ENCODE measurements at regions not wholly inside any gene's neighbourhood (a gene's known extent, or its start where the extent isn't known, plus 50 kb on each side); places are given as distances from the start of the nearest gene placed in this dataset.

DNA sequence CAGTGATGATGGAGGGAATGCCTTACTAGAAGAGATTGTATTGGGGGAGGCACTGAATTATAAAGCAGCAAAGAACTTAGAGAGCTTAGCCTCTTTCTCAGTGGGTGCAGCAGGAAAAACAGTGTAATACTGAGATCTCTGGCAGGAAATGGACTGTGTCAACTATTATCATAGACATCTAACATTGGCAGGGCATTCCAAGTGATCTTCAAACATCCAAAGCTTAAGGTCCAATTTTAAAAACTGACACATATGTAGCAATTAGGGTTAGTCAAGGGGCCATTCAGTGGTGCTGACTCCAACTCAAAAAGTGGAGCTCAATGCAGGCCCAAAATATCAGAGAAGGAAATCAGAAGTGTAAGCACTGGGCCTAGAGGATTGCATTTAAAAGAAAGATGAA, 106.6 kb upstream of the DDX18 start:
- Histone ChIP-seq H3K9ac (ENCODE audit: low read length in 5 of 5) (no peak overlapping the region), H3K9me3 (ENCODE audit: control insufficient read depth in 5 of 5, low read length in 5 of 5) (peaks cover 0 to 11% (median 5%) of the 10 kb centered on the region in 5 donors), H3K27me3 (ENCODE audit: control insufficient read depth in 5 of 5, insufficient read depth in 4 of 5, low read length in 5 of 5) (no peaks in the 10 kb centered on the region), H3K27ac (ENCODE audit: low read depth, low read length) (no peak overlapping the region), H3K36me3 (ENCODE audit: control insufficient read depth in 5 of 5, insufficient read depth in 5 of 5, low read length in 5 of 5) (no peaks in the 10 kb centered on the region), H3K4me3 (ENCODE audit: low read depth in 1 of 5, low read length in 5 of 5) (no peak overlapping the region), H3K4me1 (ENCODE audit: control insufficient read depth in 5 of 5, insufficient read depth in 5 of 5, low read length in 5 of 5) (no peaks in the 10 kb centered on the region)

DNA sequence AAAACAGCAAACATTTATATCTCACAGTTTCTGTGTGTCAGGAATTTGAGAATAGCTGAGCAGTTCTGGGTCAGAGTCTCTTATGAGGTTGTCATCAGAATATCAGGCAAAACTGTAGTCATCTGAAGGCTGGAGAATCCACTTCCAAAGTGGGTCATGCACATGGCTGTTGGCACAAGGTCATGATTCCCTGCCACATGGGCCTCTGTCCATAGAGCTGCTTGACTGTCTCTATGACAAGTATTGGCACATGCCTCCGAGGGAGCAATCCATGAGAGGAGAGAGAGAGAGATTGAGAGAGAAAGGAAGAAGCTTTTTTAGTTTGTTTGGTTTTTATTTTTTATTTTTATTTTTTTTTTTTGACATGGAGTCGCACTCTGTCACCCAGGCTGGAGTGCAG, 101.8 kb upstream of the DDX18 start:
- no peak overlapping the region for H3K4me3 ChIP-seq (ENCODE audit: low read depth in 1 of 5, low read length in 5 of 5)
- no peaks in the 10 kb centered on the region for H3K36me3 ChIP-seq (ENCODE audit: control insufficient read depth in 5 of 5, insufficient read depth in 5 of 5, low read length in 5 of 5)
- no peak overlapping the region for H3K27ac ChIP-seq (ENCODE audit: low read depth, low read length)
- H3K9ac ChIP-seq (ENCODE audit: low read length in 5 of 5), result no peak overlapping the region
- no peaks in the 10 kb centered on the region for H3K4me1 ChIP-seq (ENCODE audit: control insufficient read depth in 5 of 5, insufficient read depth in 5 of 5, low read length in 5 of 5)
- H3K9me3 ChIP-seq (ENCODE audit: control insufficient read depth in 5 of 5, low read length in 5 of 5), result peaks cover 0 to 8% (median 5%) of the 10 kb centered on the region in 5 donors
- peaks cover 0 to 3% (median 0%) of the 10 kb centered on the region in 5 donors for H3K27me3 ChIP-seq (ENCODE audit: control insufficient read depth in 5 of 5, insufficient read depth in 4 of 5, low read length in 5 of 5)

DNA sequence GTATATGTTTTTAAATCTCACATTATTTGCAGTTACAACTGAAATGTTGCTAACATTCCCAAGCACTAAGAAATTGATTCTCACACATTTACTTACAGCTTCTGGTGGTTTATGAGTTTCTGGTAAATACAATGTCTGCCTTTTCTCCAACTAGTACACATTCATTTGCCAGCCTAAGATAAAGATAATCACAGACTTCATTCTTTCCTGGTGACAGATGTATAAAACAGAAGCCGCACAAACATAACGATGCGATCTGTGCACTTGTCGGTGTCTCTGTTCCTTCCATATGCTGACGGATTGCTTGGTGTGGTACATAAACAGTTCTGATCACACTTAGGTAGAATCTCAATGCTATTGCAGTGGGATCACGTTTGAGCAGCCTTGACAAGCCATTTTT, 100.4 kb upstream of the DDX18 start:
- peaks cover 0 to 8% (median 5%) of the 10 kb centered on the region in 5 donors for H3K9me3 ChIP-seq (ENCODE audit: control insufficient read depth in 5 of 5, low read length in 5 of 5)
- no peaks in the 10 kb centered on the region for H3K36me3 ChIP-seq (ENCODE audit: control insufficient read depth in 5 of 5, insufficient read depth in 5 of 5, low read length in 5 of 5)
- no peaks in the 10 kb centered on the region for H3K4me1 ChIP-seq (ENCODE audit: control insufficient read depth in 5 of 5, insufficient read depth in 5 of 5, low read length in 5 of 5)
- H3K9ac ChIP-seq (ENCODE audit: low read length in 5 of 5), result no peak overlapping the region
- H3K4me3 ChIP-seq (ENCODE audit: low read depth in 1 of 5, low read length in 5 of 5), result no peak overlapping the region
- no peak overlapping the region for H3K27ac ChIP-seq (ENCODE audit: low read depth, low read length)
- H3K27me3 ChIP-seq (ENCODE audit: control insufficient read depth in 5 of 5, insufficient read depth in 4 of 5, low read length in 5 of 5), result peaks cover 0 to 3% (median 0%) of the 10 kb centered on the region in 5 donors

DNA sequence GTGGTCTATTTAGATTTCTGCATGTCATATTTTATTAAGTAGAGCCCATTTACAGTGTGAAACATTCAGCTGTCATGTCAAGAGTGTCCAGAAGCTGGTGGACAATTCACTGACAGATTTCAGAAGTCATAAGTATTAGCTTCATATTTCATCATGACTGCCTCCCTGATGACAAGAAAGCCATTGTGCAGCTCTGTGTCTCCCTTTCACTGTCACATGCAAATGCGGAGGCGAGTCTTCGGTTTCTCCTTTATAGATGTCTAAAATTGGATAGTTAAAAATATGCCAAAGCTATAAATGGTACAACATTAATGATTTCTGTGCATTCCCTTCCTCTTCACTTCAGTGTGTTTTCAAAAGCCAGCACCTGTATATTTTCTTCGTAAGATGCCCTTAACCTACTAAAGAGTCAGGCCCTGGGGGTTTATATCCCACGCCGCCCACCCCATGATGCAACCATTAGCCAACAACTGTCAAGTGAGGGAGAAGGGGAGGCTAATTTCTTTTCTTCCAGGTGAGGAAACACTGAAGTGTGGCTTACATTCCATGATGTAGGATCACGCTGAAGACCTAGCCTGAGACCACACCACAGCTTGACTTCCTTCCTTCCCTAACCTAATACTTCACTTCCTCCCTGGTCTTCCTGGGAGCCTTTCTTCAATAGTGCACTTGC, 99.6 kb upstream of the DDX18 start:
- H3K4me3 ChIP-seq (ENCODE audit: low read depth in 1 of 5, low read length in 5 of 5), result no peak overlapping the region

DNA sequence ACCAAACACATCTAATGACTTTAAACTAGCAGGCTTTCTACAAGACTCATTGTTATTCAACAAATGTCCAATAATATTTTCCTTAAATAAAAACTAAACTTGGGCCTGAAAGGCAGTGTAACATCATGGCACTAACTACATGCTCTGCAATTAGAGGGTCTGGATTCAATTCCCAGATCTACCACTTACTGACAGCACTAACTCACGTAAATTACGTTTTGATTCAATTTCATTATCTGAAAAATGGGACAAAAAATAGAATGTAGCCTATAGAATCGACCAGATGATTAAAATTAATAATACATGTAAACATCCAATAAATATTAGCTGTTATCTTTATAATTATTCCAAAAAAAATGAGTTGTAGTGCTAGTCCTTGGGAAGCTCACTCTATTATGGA, 98.0 kb upstream of the DDX18 start:
- H3K27me3 ChIP-seq (ENCODE audit: control insufficient read depth in 5 of 5, insufficient read depth in 4 of 5, low read length in 5 of 5), result peaks cover 0 to 3% (median 0%) of the 10 kb centered on the region in 5 donors
- no peak overlapping the region for H3K4me3 ChIP-seq (ENCODE audit: low read depth in 1 of 5, low read length in 5 of 5)
- no peak overlapping the region for H3K9ac ChIP-seq (ENCODE audit: low read length in 5 of 5)
- no peak overlapping the region for H3K27ac ChIP-seq (ENCODE audit: low read depth, low read length)
- H3K4me1 ChIP-seq (ENCODE audit: control insufficient read depth in 5 of 5, insufficient read depth in 5 of 5, low read length in 5 of 5), result no peaks in the 10 kb centered on the region
- H3K36me3 ChIP-seq (ENCODE audit: control insufficient read depth in 5 of 5, insufficient read depth in 5 of 5, low read length in 5 of 5), result no peaks in the 10 kb centered on the region
- peaks cover 0 to 8% (median 5%) of the 10 kb centered on the region in 5 donors for H3K9me3 ChIP-seq (ENCODE audit: control insufficient read depth in 5 of 5, low read length in 5 of 5)

More for the DNA sequence above, 99.6 kb upstream of the DDX18 start:
- Histone ChIP-seq H3K36me3 (ENCODE audit: control insufficient read depth in 5 of 5, insufficient read depth in 5 of 5, low read length in 5 of 5) (no peaks in the 10 kb centered on the region), H3K4me1 (ENCODE audit: control insufficient read depth in 5 of 5, insufficient read depth in 5 of 5, low read length in 5 of 5) (no peaks in the 10 kb centered on the region), H3K9ac (ENCODE audit: low read length in 5 of 5) (no peak overlapping the region), H3K9me3 (ENCODE audit: control insufficient read depth in 5 of 5, low read length in 5 of 5) (peaks cover 0 to 8% (median 5%) of the 10 kb centered on the region in 5 donors), H3K27me3 (ENCODE audit: control insufficient read depth in 5 of 5, insufficient read depth in 4 of 5, low read length in 5 of 5) (peaks cover 0 to 3% (median 0%) of the 10 kb centered on the region in 5 donors), H3K27ac (ENCODE audit: low read depth, low read length) (no peak overlapping the region)

DNA sequence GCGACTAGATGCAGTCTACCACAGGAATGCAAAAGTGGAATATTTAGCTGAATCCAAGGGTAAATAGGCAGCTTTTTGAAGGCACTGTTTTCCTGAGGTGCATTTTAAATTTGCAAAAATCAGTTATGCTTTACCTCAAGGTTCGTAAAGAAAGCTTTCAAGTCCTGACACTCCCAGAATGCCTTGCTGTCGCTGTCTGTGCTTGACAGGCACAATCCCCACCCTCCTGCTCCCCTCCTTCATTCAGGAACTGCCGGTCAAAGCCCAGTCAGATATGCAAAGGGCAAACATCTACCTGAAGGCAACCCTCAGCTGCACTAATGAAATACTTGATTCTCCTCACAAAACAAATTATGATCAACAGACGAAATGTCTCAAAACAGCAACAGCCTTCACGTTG, 97.4 kb upstream of the DDX18 start:
- H3K9me3 ChIP-seq (ENCODE audit: control insufficient read depth in 5 of 5, low read length in 5 of 5), result peaks cover 0 to 5% (median 3%) of the 10 kb centered on the region in 5 donors
- no peak overlapping the region for H3K27ac ChIP-seq (ENCODE audit: low read depth, low read length)
- H3K4me3 ChIP-seq (ENCODE audit: low read depth in 1 of 5, low read length in 5 of 5), result no peak overlapping the region
- no peak overlapping the region for H3K9ac ChIP-seq (ENCODE audit: low read length in 5 of 5)
- H3K36me3 ChIP-seq (ENCODE audit: control insufficient read depth in 5 of 5, insufficient read depth in 5 of 5, low read length in 5 of 5), result no peaks in the 10 kb centered on the region
- peaks cover 0 to 3% (median 0%) of the 10 kb centered on the region in 5 donors for H3K27me3 ChIP-seq (ENCODE audit: control insufficient read depth in 5 of 5, insufficient read depth in 4 of 5, low read length in 5 of 5)
- H3K4me1 ChIP-seq (ENCODE audit: control insufficient read depth in 5 of 5, insufficient read depth in 5 of 5, low read length in 5 of 5), result no peaks in the 10 kb centered on the region

DNA sequence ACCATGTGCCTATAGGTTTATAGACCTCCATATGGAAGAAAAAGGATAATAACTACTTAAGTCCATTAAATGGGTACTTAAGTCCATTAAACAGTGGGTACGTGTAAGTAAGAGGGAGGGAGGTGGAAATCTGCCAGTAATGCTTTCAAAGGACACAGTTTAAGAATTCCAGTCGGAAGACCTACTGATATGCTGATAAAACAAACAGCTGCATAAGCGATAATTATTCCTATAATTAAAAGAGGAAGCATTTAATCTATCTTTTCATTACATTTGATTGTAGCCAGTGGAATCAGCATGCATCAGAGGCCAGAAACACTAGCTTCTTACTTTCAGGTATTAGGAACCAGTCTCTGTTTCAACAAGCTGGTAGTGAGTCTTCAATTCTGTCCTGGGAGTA, 96.4 kb upstream of the DDX18 start:
- no peaks in the 10 kb centered on the region for H3K36me3 ChIP-seq (ENCODE audit: control insufficient read depth in 5 of 5, insufficient read depth in 5 of 5, low read length in 5 of 5)
- no peaks in the 10 kb centered on the region for H3K9me3 ChIP-seq (ENCODE audit: control insufficient read depth in 5 of 5, low read length in 5 of 5)
- H3K4me3 ChIP-seq (ENCODE audit: low read depth in 1 of 5, low read length in 5 of 5), result no peak overlapping the region
- H3K4me1 ChIP-seq (ENCODE audit: control insufficient read depth in 5 of 5, insufficient read depth in 5 of 5, low read length in 5 of 5), result no peaks in the 10 kb centered on the region
- H3K9ac ChIP-seq (ENCODE audit: low read length in 5 of 5), result no peak overlapping the region
- H3K27ac ChIP-seq (ENCODE audit: low read depth, low read length), result no peak overlapping the region
- H3K27me3 ChIP-seq (ENCODE audit: control insufficient read depth in 5 of 5, insufficient read depth in 4 of 5, low read length in 5 of 5), result peaks cover 0 to 3% (median 0%) of the 10 kb centered on the region in 5 donors

DNA sequence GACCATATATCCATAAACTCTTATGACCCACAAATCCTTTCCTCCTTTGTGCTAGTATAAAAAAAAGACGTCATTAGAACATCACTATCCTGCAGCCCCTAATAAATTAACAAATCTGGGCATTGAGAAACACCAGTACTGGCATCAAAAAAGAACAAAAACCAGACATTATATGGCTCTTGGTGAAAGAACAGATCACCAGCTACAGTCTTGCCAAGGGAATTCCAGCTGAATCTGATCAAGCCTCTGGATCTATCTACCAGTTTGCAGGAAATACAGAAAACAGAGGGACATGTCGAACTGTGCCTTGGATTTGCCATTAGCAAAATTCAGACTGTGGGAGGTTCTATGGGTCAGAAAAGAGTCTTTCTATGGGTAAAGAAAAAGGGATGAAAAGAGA, 93.7 kb upstream of the DDX18 start:
- Histone ChIP-seq H3K36me3 (ENCODE audit: control insufficient read depth in 5 of 5, insufficient read depth in 5 of 5, low read length in 5 of 5) (no peaks in the 10 kb centered on the region), H3K4me3 (ENCODE audit: low read depth in 1 of 5, low read length in 5 of 5) (no peak overlapping the region), H3K9ac (ENCODE audit: low read length in 5 of 5) (no peak overlapping the region), H3K27me3 (ENCODE audit: control insufficient read depth in 5 of 5, insufficient read depth in 4 of 5, low read length in 5 of 5) (no peaks in the 10 kb centered on the region), H3K9me3 (ENCODE audit: control insufficient read depth in 5 of 5, low read length in 5 of 5) (no peaks in the 10 kb centered on the region), H3K4me1 (ENCODE audit: control insufficient read depth in 5 of 5, insufficient read depth in 5 of 5, low read length in 5 of 5) (no peaks in the 10 kb centered on the region), H3K27ac (ENCODE audit: low read depth, low read length) (no peak overlapping the region)

DNA sequence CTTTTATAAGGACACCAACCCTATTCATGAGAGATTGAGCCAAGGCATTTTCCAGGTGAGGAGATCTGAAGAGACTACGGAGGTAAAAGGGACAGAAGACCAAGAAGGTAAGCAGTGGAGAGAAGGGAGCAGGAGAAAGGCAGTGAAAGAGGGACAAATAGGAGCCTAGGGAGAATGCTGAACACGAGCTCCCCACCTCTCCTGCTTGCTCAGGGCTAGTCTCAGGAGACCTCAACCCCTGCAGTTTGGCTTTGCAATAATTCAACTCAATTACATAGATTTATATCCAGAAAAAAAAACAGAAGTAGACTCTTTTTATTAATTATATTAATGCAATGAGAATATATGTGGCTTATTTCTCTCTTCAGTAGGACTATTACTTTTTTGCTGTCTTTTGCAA, 91.0 kb upstream of the DDX18 start:
- H3K9me3 ChIP-seq (ENCODE audit: control insufficient read depth in 5 of 5, low read length in 5 of 5), result no peaks in the 10 kb centered on the region
- H3K4me1 ChIP-seq (ENCODE audit: control insufficient read depth in 5 of 5, insufficient read depth in 5 of 5, low read length in 5 of 5), result no peaks in the 10 kb centered on the region
- H3K27me3 ChIP-seq (ENCODE audit: control insufficient read depth in 5 of 5, insufficient read depth in 4 of 5, low read length in 5 of 5), result no peaks in the 10 kb centered on the region
- no peaks in the 10 kb centered on the region for H3K36me3 ChIP-seq (ENCODE audit: control insufficient read depth in 5 of 5, insufficient read depth in 5 of 5, low read length in 5 of 5)
- no peak overlapping the region for H3K27ac ChIP-seq (ENCODE audit: low read depth, low read length)
- H3K4me3 ChIP-seq (ENCODE audit: low read depth in 1 of 5, low read length in 5 of 5), result no peak overlapping the region
- no peak overlapping the region for H3K9ac ChIP-seq (ENCODE audit: low read length in 5 of 5)

DNA sequence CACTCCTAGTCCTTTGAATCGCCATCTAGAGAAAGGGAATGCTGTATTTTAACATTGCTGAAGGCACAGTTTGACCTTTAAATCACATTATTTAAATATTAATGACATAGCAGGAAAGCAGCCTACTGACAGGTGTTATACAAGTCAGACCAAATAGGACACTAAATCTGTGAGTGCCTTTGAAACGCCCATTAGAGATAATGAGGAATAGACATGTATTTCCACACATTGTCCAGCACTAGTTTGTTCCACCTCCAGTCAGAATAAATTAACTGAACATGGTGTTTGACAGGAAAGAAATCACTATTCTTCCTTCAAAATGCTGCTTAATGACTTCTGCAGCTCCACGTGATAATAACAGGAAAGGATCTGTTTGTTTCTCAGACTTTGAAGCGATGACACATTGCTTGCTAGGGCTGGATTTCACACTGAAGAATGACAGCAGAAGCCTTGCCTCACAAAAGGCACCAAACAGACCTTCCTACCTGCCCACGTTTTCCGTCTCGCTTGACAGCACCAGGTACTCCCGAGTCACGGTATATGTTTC, 90.5 kb upstream of the DDX18 start:
- Histone ChIP-seq H3K9ac (ENCODE audit: low read length in 5 of 5) (no peak overlapping the region), H3K9me3 (ENCODE audit: control insufficient read depth in 5 of 5, low read length in 5 of 5) (no peaks in the 10 kb centered on the region), H3K27ac (ENCODE audit: low read depth, low read length) (no peak overlapping the region), H3K36me3 (ENCODE audit: control insufficient read depth in 5 of 5, insufficient read depth in 5 of 5, low read length in 5 of 5) (no peaks in the 10 kb centered on the region), H3K27me3 (ENCODE audit: control insufficient read depth in 5 of 5, insufficient read depth in 4 of 5, low read length in 5 of 5) (no peaks in the 10 kb centered on the region), H3K4me3 (ENCODE audit: low read depth in 1 of 5, low read length in 5 of 5) (no peak overlapping the region), H3K4me1 (ENCODE audit: control insufficient read depth in 5 of 5, insufficient read depth in 5 of 5, low read length in 5 of 5) (no peaks in the 10 kb centered on the region)
